WTC11 (cell line): ENCODE measurements at regions not wholly inside any gene's neighbourhood (a gene's known extent, or its start where the extent isn't known, plus 50 kb on each side); places are given as distances from the start of the nearest gene placed in this dataset.

ENCODE experiments used
- ATAC-seq: fragments of 200-7000 bp; cut with Tn5 transposase; 2 replicates; pipeline ENCODE4 v1.10.0; 2021; ENCODE audit warnings: mild to moderate bottlenecking, moderate library complexity
- CTCF ChIA-PET: fragments of 300-600 bp; sonication (Branson Sonifier 250); formaldehyde crosslinking; loops from one replicate; lab custom pipeline; 2021; ENCODE audit warnings: antibody characterized with exemption; lab: Charles Lee
- POLR2A ChIA-PET: fragments of 350-600 bp; sonication (Branson Sonifier 250); formaldehyde crosslinking; loops from one replicate; lab custom pipeline; 2021; ENCODE audit warnings: antibody characterized with exemption; lab: Charles Lee
- DNase-seq: peaks from one replicate; pipeline ENCODE4 v3.0.0; 2021; ENCODE audit warnings: low spot score
- H3K27ac Mint-ChIP-seq: 2 replicates; pipeline ENCODE4 v1.8.0; 2021; ENCODE audit warnings: mixed read lengths
- H3K27me3 Mint-ChIP-seq: 2 replicates; pipeline ENCODE4 v1.8.0; 2021; ENCODE audit warnings: low read depth, mild to moderate bottlenecking, moderate library complexity, mixed read lengths
- H3K36me3 Mint-ChIP-seq: 2 replicates; pipeline ENCODE4 v1.8.0; 2021; ENCODE audit warnings: mixed read lengths
- H3K4me1 Mint-ChIP-seq: 2 replicates; pipeline ENCODE4 v1.8.0; 2022; ENCODE audit warnings: mixed read lengths
- H3K4me3 Mint-ChIP-seq: 2 replicates; pipeline ENCODE4 v1.8.0; 2021; ENCODE audit warnings: mild to moderate bottlenecking, moderate library complexity, mixed read lengths
- H3K9me3 Mint-ChIP-seq: 2 replicates; pipeline ENCODE4 v1.8.0; 2021; ENCODE audit warnings: mixed read lengths
- FOXK1 ChIP-seq: sonication (generic); formaldehyde crosslinking; IDR thresholded peaks from 2 replicates; pipeline ENCODE4 v1.8.0; 2022; ENCODE audit warnings: mild to moderate bottlenecking, moderate library complexity, missing genetic modification reagents
- MYBL2 ChIP-seq: sonication (generic); formaldehyde crosslinking; IDR thresholded peaks from 2 replicates; pipeline ENCODE4 v1.8.1; 2023; ENCODE audit warnings: mild to moderate bottlenecking, moderate library complexity, missing genetic modification reagents
- NFE2L1 ChIP-seq: sonication (generic); formaldehyde crosslinking; IDR thresholded peaks from 2 replicates; pipeline ENCODE4 v1.8.1; 2023; ENCODE audit warnings: missing genetic modification reagents
- NFYB ChIP-seq: sonication (generic); formaldehyde crosslinking; conservative IDR thresholded peaks from 2 replicates; pipeline ENCODE4 v1.8.0; 2022; ENCODE audit warnings: low read depth, missing genetic modification reagents
- SOX15 ChIP-seq: fragments of 250-450 bp; sonication (Bioruptor Pico); IDR thresholded peaks from 2 replicates; pipeline ENCODE4 v1.9.0; 2021; ENCODE audit warnings: mild to moderate bottlenecking
- SP1 ChIP-seq: sonication (generic); formaldehyde crosslinking; conservative IDR thresholded peaks from 2 replicates; pipeline ENCODE4 v1.8.1; 2022; ENCODE audit warnings: missing genetic modification reagents
- ZNF396 ChIP-seq: fragments of 250-450 bp; sonication (Bioruptor Pico); IDR thresholded peaks from 2 replicates; pipeline ENCODE4 v1.8.0; 2021; ENCODE audit warnings: mild to moderate bottlenecking, moderate library complexity, borderline replicate concordance
- TF ChIP-seq, protein P1 (sequence below): sonication (generic); formaldehyde crosslinking; IDR thresholded peaks from 2 replicates; pipeline ENCODE4 v1.8.0; 2022; ENCODE audit warnings: mild to moderate bottlenecking, missing genetic modification reagents
- TF ChIP-seq, protein P2 (sequence below): sonication (generic); formaldehyde crosslinking; IDR thresholded peaks from 2 replicates; pipeline ENCODE4 v1.8.1; 2022; ENCODE audit warnings: low read depth, mild to moderate bottlenecking, moderate library complexity, missing genetic modification reagents, borderline replicate concordance
- TF ChIP-seq, protein P3 (sequence below): sonication (generic); formaldehyde crosslinking; IDR thresholded peaks from 2 replicates; pipeline ENCODE4 v1.8.0; 2023; ENCODE audit warnings: missing genetic modification reagents, mild to moderate bottlenecking, borderline replicate concordance
- TF ChIP-seq, protein P4 (sequence below): sonication (generic); formaldehyde crosslinking; IDR thresholded peaks from 2 replicates; pipeline ENCODE4 v1.8.1; 2023; ENCODE audit warnings: mild to moderate bottlenecking, missing genetic modification reagents, moderate library complexity
- TF ChIP-seq, protein P5 (sequence below): sonication (generic); formaldehyde crosslinking; IDR thresholded peaks from 2 replicates; pipeline ENCODE4 v1.8.1; 2023; ENCODE audit warnings: mild to moderate bottlenecking, missing genetic modification reagents
- TF ChIP-seq, protein P6 (sequence below): sonication (generic); formaldehyde crosslinking; IDR thresholded peaks from 2 replicates; pipeline ENCODE4 v1.8.1; 2023; ENCODE audit warnings: mild to moderate bottlenecking, missing genetic modification reagents
- TF ChIP-seq, protein P7 (sequence below): sonication (generic); formaldehyde crosslinking; IDR thresholded peaks from 2 replicates; pipeline ENCODE4 v1.8.1; 2022; ENCODE audit warnings: mild to moderate bottlenecking, moderate library complexity, missing genetic modification reagents
- TF ChIP-seq, protein P8 (sequence below): fragments of 250-450 bp; sonication (Bioruptor Pico); IDR thresholded peaks from 2 replicates; pipeline ENCODE4 v1.9.0; 2021; ENCODE audit warnings: mild to moderate bottlenecking

DNA sequence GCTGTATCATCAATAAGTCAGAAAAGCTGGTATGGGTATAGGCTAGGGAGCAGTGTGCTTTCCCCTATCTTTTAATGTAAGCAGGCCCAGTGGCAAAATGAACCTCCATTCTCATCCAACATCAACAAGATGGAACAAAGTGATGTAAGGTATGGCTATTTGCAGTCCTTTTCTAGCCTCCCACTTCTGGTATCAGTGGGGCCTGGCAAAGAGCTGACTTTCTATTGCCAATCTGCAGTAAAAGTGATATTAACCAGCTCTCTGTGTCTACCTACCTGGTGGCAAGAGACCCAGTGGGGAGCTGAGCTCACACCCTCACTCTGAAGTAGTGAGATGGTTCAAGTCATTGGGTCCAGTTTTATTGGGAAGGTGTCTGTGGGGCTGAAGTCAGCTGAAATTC is 1492.6 kb downstream of the CDH11 start (continued):
- TF ChIP-seq, protein P1, sequence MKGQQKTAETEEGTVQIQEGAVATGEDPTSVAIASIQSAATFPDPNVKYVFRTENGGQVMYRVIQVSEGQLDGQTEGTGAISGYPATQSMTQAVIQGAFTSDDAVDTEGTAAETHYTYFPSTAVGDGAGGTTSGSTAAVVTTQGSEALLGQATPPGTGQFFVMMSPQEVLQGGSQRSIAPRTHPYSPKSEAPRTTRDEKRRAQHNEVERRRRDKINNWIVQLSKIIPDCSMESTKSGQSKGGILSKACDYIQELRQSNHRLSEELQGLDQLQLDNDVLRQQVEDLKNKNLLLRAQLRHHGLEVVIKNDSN: no peak
- TF ChIP-seq, protein P2, sequence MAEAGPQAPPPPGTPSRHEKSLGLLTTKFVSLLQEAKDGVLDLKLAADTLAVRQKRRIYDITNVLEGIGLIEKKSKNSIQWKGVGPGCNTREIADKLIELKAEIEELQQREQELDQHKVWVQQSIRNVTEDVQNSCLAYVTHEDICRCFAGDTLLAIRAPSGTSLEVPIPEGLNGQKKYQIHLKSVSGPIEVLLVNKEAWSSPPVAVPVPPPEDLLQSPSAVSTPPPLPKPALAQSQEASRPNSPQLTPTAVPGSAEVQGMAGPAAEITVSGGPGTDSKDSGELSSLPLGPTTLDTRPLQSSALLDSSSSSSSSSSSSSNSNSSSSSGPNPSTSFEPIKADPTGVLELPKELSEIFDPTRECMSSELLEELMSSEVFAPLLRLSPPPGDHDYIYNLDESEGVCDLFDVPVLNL (CRISPR knock-in tag): no peak
- TF ChIP-seq, all 79 proteins: peak for 0

DNA sequence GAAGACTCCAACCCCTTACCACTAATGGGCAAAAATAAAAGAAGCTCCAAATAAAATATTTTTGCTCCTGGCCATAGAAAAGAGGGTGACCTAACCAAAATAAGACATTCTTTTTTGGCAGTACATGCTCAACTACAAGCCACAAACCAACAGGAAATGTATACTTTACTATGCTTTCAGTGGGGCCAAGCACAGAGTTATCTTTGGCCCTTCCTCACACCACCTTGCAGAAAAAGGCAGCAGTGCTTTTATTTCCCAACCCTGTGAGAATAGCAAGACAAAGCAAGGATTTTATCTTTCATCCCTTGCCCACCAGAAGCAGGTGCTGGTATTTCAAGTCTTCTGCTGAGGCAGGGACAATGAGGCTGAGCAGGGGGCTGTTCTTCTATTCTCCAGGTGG is 1493.1 kb downstream of the CDH11 start:
- Mint-ChIP-seq H3K27ac (no peak overlapping the region), H3K9me3 (peaks cover 20% of the 10 kb centered on the region), H3K4me3 (no peak overlapping the region), H3K4me1 (peaks cover 12% of the 10 kb centered on the region), H3K27me3 (no peaks in the 10 kb centered on the region), H3K36me3 (peaks cover 11% of the 10 kb centered on the region)
- DNase-seq (no peak), ATAC-seq (peak; percentile 68)
- CTCF ChIA-PET: no interaction called here
- POLR2A ChIA-PET: no interaction called here
- TF ChIP-seq, protein P3, sequence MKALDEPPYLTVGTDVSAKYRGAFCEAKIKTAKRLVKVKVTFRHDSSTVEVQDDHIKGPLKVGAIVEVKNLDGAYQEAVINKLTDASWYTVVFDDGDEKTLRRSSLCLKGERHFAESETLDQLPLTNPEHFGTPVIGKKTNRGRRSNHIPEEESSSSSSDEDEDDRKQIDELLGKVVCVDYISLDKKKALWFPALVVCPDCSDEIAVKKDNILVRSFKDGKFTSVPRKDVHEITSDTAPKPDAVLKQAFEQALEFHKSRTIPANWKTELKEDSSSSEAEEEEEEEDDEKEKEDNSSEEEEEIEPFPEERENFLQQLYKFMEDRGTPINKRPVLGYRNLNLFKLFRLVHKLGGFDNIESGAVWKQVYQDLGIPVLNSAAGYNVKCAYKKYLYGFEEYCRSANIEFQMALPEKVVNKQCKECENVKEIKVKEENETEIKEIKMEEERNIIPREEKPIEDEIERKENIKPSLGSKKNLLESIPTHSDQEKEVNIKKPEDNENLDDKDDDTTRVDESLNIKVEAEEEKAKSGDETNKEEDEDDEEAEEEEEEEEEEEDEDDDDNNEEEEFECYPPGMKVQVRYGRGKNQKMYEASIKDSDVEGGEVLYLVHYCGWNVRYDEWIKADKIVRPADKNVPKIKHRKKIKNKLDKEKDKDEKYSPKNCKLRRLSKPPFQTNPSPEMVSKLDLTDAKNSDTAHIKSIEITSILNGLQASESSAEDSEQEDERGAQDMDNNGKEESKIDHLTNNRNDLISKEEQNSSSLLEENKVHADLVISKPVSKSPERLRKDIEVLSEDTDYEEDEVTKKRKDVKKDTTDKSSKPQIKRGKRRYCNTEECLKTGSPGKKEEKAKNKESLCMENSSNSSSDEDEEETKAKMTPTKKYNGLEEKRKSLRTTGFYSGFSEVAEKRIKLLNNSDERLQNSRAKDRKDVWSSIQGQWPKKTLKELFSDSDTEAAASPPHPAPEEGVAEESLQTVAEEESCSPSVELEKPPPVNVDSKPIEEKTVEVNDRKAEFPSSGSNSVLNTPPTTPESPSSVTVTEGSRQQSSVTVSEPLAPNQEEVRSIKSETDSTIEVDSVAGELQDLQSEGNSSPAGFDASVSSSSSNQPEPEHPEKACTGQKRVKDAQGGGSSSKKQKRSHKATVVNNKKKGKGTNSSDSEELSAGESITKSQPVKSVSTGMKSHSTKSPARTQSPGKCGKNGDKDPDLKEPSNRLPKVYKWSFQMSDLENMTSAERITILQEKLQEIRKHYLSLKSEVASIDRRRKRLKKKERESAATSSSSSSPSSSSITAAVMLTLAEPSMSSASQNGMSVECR (CRISPR knock-in tag): no peak
- TF ChIP-seq FOXK1 (CRISPR knock-in tag) (no peak), SP1 (no peak), MYBL2 (no peak), NFE2L1 (CRISPR knock-in tag) (no peak), SOX15 (CRISPR knock-in tag) (no peak), ZNF396 (CRISPR knock-in tag) (no peak), NFYB (CRISPR knock-in tag) (no peak)
- TF ChIP-seq, protein P4, sequence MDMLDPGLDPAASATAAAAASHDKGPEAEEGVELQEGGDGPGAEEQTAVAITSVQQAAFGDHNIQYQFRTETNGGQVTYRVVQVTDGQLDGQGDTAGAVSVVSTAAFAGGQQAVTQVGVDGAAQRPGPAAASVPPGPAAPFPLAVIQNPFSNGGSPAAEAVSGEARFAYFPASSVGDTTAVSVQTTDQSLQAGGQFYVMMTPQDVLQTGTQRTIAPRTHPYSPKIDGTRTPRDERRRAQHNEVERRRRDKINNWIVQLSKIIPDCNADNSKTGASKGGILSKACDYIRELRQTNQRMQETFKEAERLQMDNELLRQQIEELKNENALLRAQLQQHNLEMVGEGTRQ (CRISPR knock-in tag): no peak
- TF ChIP-seq, protein P5, sequence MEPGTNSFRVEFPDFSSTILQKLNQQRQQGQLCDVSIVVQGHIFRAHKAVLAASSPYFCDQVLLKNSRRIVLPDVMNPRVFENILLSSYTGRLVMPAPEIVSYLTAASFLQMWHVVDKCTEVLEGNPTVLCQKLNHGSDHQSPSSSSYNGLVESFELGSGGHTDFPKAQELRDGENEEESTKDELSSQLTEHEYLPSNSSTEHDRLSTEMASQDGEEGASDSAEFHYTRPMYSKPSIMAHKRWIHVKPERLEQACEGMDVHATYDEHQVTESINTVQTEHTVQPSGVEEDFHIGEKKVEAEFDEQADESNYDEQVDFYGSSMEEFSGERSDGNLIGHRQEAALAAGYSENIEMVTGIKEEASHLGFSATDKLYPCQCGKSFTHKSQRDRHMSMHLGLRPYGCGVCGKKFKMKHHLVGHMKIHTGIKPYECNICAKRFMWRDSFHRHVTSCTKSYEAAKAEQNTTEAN (CRISPR knock-in tag): no peak
- TF ChIP-seq, protein P6, sequence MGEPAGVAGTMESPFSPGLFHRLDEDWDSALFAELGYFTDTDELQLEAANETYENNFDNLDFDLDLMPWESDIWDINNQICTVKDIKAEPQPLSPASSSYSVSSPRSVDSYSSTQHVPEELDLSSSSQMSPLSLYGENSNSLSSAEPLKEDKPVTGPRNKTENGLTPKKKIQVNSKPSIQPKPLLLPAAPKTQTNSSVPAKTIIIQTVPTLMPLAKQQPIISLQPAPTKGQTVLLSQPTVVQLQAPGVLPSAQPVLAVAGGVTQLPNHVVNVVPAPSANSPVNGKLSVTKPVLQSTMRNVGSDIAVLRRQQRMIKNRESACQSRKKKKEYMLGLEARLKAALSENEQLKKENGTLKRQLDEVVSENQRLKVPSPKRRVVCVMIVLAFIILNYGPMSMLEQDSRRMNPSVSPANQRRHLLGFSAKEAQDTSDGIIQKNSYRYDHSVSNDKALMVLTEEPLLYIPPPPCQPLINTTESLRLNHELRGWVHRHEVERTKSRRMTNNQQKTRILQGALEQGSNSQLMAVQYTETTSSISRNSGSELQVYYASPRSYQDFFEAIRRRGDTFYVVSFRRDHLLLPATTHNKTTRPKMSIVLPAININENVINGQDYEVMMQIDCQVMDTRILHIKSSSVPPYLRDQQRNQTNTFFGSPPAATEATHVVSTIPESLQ (CRISPR knock-in tag): no peak
- TF ChIP-seq, protein P7, sequence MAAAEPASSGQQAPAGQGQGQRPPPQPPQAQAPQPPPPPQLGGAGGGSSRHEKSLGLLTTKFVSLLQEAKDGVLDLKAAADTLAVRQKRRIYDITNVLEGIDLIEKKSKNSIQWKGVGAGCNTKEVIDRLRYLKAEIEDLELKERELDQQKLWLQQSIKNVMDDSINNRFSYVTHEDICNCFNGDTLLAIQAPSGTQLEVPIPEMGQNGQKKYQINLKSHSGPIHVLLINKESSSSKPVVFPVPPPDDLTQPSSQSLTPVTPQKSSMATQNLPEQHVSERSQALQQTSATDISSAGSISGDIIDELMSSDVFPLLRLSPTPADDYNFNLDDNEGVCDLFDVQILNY: no peak
- TF ChIP-seq, protein P8, sequence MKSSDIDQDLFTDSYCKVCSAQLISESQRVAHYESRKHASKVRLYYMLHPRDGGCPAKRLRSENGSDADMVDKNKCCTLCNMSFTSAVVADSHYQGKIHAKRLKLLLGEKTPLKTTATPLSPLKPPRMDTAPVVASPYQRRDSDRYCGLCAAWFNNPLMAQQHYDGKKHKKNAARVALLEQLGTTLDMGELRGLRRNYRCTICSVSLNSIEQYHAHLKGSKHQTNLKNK: no peak
